ENCODE measurements at regions not wholly inside any gene's neighbourhood (a gene's known extent, or its start where the extent isn't known, plus 50 kb on each side); places are given as distances from the start of the nearest gene placed in this dataset.

DNA sequence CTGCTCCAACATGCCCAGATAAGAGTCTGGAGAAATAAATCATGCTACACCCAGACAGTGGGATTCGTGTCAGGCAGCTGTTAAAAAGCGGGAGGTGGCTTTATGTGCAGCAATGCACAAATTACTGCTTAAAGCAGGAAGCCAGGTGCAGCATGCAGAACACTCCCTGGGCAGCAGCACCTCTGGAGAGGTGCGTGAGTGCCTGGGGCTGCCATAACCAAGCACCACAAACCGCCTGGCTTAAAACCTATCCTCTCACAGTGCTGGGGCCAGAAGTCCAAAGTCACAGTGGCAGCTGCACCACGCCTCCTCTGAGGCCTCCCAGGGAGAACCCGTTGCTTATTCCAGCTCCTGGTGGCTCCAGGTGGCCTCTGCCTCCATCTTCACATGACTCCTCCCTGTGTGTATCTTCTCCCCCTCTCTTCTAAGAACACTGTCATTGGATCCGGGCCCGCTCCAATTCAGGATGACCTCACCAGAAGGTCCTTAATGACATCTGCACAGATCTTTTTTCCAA lies 115.6 kb downstream of the SIK1 start:
- TF ChIP-seq GATA2 (IDR thresholded peaks at IDR 0.05; ENCODE audit: low read depth, low read length) (no peak), GATA3 (IDR thresholded peaks at IDR 0.05; ENCODE audit: low read depth, low read length) (no peak)
